ENCODE measurements at regions not wholly inside any gene's neighbourhood (a gene's known extent, or its start where the extent isn't known, plus 50 kb on each side); places are given as distances from the start of the nearest gene placed in this dataset.

- TF ChIP-seq SUZ12 (IDR thresholded peaks at IDR 0.05) (no peak), LEF1 (IDR thresholded peaks at IDR 0.05; ENCODE audit: borderline replicate concordance) (no peak), PKNOX1 (IDR thresholded peaks at IDR 0.05) (no peak), ARNT (IDR thresholded peaks at IDR 0.05) (no peak), TARDBP (IDR thresholded peaks at IDR 0.05) (no peak), HDGF (IDR thresholded peaks at IDR 0.05; ENCODE audit: borderline replicate concordance) (no peak), SP1 (IDR thresholded peaks at IDR 0.05) (no peak), ZNF384 (IDR thresholded peaks at IDR 0.05) (no peak), FOXK2 (IDR thresholded peaks at IDR 0.05) (no peak), FOXA1 (IDR thresholded peaks at IDR 0.05) (no peak), FOXM1 (IDR thresholded peaks at IDR 0.05; ENCODE audit: borderline replicate concordance) (no peak)
Observed at GRCh38 chr12:115260762-115261675, 577.0 kb upstream of the TBX3 start.
